IMR-90 (cell line): ENCODE measurements at regions not wholly inside any gene's neighbourhood (a gene's known extent, or its start where the extent isn't known, plus 50 kb on each side); places are given as distances from the start of the nearest gene placed in this dataset.

Experiments
- ATAC-seq: fragments of 200-7000 bp; cut with Tn5 transposase; 2 replicates; pipeline ENCODE4 v1.9.1; 2020; ENCODE audit warnings: low read depth, mild to moderate bottlenecking, moderate library complexity
- BruUV-seq: library from RNA; stranded (reverse); fragments of 400-500 nt; replicated peaks from 2 replicates; lab custom pipeline; 2021; lab: Mats Ljungman, UMichigan
- CTCF ChIA-PET: fragments of 300-600 bp; formaldehyde crosslinking; extraction: SDS; loops from one replicate; lab custom pipeline; 2021; ENCODE audit warnings: antibody characterized with exemption; lab: Yijun Ruan, JAX
- POLR2A ChIA-PET: fragments of 300-600 bp; sonication (Branson Sonifier 250); formaldehyde crosslinking; loops from one replicate; lab custom pipeline; 2022; ENCODE audit warnings: antibody characterized with exemption; ENCODE audit not compliant: unreplicated experiment; lab: Charles Lee
- DNase-seq: peaks from one replicate; pipeline ENCODE4 v3.0.0; 2013
- H2AFZ ChIP-seq: replicated peaks from 2 replicates; pipeline ENCODE3; 2013; ENCODE audit warnings: low read length, mild to moderate bottlenecking; ENCODE audit not compliant: poor library complexity
- H2AK5ac ChIP-seq: 2 replicates; pipeline ENCODE4 v1.6.1; 2013; ENCODE audit warnings: low read depth, low read length, inconsistent platforms
- H2AK9ac ChIP-seq: replicated peaks from 2 replicates; pipeline ENCODE3; 2013; ENCODE audit warnings: mild to moderate bottlenecking, low read depth, low read length, moderate library complexity; ENCODE audit not compliant: poor library complexity
- H2BK120ac ChIP-seq: 2 replicates; pipeline ENCODE4 v1.6.1; 2013; ENCODE audit warnings: low read depth, low read length, inconsistent platforms
- H2BK15ac ChIP-seq: 3 replicates; pipeline ENCODE4 v1.6.1; 2013; ENCODE audit warnings: low read depth, low read length, inconsistent platforms
- H2BK20ac ChIP-seq: 2 replicates; pipeline ENCODE4 v1.6.1; 2013; ENCODE audit warnings: low read depth, mild to moderate bottlenecking, inconsistent platforms, low read length, moderate library complexity
- H2BK5ac ChIP-seq: 2 replicates; pipeline ENCODE4 v1.6.1; 2013; ENCODE audit warnings: mild to moderate bottlenecking, low read depth, low read length, inconsistent platforms; ENCODE audit not compliant: poor library complexity, severe bottlenecking
- H3K14ac ChIP-seq: replicated peaks from 2 replicates; pipeline ENCODE4 v1.6.1; 2013; ENCODE audit warnings: low read depth, low read length, inconsistent platforms
- H3K18ac ChIP-seq: 2 replicates; pipeline ENCODE4 v1.6.1; 2013; ENCODE audit warnings: low read depth, low read length, control low read depth
- H3K23ac ChIP-seq: 2 replicates; pipeline ENCODE4 v1.6.1; 2013; ENCODE audit warnings: low read depth, low read length, inconsistent platforms
- H3K27ac ChIP-seq: 2 replicates; pipeline ENCODE4 v1.5.1; 2013; ENCODE audit warnings: mild to moderate bottlenecking, control low read depth, low read length; ENCODE audit not compliant: insufficient read depth
- H3K27me3 ChIP-seq: 2 replicates; pipeline ENCODE4 v1.6.1; 2013; ENCODE audit warnings: low read length; ENCODE audit not compliant: control insufficient read depth, insufficient read depth
- H3K36me3 ChIP-seq: 2 replicates; pipeline ENCODE4 v1.6.1; 2013; ENCODE audit warnings: low read length, mixed read lengths; ENCODE audit not compliant: control insufficient read depth, insufficient read depth
- H3K4ac ChIP-seq: 2 replicates; pipeline ENCODE4 v1.6.1; 2013; ENCODE audit warnings: low read depth, low read length, inconsistent platforms
- H3K4me1 ChIP-seq: 2 replicates; pipeline ENCODE4 v1.6.1; 2013; ENCODE audit warnings: low read length, mixed read lengths; ENCODE audit not compliant: control insufficient read depth, insufficient read depth
- H3K4me2 ChIP-seq: 2 replicates; pipeline ENCODE4 v1.6.1; 2013; ENCODE audit warnings: low read depth, mild to moderate bottlenecking, control low read depth, low read length, moderate library complexity
- H3K4me3 ChIP-seq: 2 replicates; pipeline ENCODE4 v1.5.1; 2013; ENCODE audit warnings: low read depth, mild to moderate bottlenecking, control low read depth, low read length, moderate library complexity; ENCODE audit not compliant: insufficient read depth
- H3K56ac ChIP-seq: 2 replicates; pipeline ENCODE4 v1.6.1; 2013; ENCODE audit warnings: low read length, inconsistent platforms; ENCODE audit not compliant: insufficient read depth; ENCODE audit errors: extremely low read depth
- H3K79me1 ChIP-seq, 2 experiments: 2 replicates each; pipeline ENCODE4 v1.6.1; 2013; ENCODE audit warnings: low read length in 2 of 2, inconsistent platforms in 1 of 2, low read depth in 1 of 2
- H3K9ac ChIP-seq: 2 replicates; pipeline ENCODE4 v1.6.1; 2013; ENCODE audit warnings: low read depth, low read length, control low read depth
- H3K9me1 ChIP-seq: 2 replicates; pipeline ENCODE4 v1.6.1; 2013; ENCODE audit warnings: low read length, inconsistent platforms; ENCODE audit not compliant: insufficient read depth
- H3K9me3 ChIP-seq: 2 replicates; pipeline ENCODE4 v1.6.1; 2013; ENCODE audit warnings: low read length; ENCODE audit not compliant: control insufficient read depth, insufficient read depth
- H4K20me1 ChIP-seq: 2 replicates; pipeline ENCODE4 v1.6.1; 2013; ENCODE audit warnings: low read length, inconsistent platforms; ENCODE audit not compliant: insufficient read depth
- H4K5ac ChIP-seq: 2 replicates; pipeline ENCODE4 v1.6.1; 2013; ENCODE audit warnings: mild to moderate bottlenecking, low read depth, low read length, control low read depth
- H4K8ac ChIP-seq, 2 experiments: 2 replicates each; pipeline ENCODE4 v1.6.1; 2013; ENCODE audit warnings: low read depth in 2 of 2, low read length in 2 of 2, control low read depth in 1 of 2, inconsistent platforms in 1 of 2
- H4K91ac ChIP-seq: 2 replicates; pipeline ENCODE4 v1.6.1; 2013; ENCODE audit warnings: low read depth, low read length, inconsistent platforms; ENCODE audit not compliant: insufficient read depth
- BHLHE40 ChIP-seq: fragments of 150-350 bp; IDR thresholded peaks from 2 replicates; pipeline ENCODE4 v1.6.1; 2016; ENCODE audit warnings: mild to moderate bottlenecking, low read depth, low read length
- CEBPB ChIP-seq: IDR thresholded peaks from 2 replicates; pipeline ENCODE4 v1.6.1; 2012; ENCODE audit warnings: low read depth, low read length, improper control_type of control experiment
- CHD1 ChIP-seq: IDR thresholded peaks from 2 replicates; pipeline ENCODE4 v1.6.1; 2012; ENCODE audit warnings: low read depth, low read length, improper control_type of control experiment
- CTCF ChIP-seq: conservative IDR thresholded peaks from 2 replicates; pipeline ENCODE4 v1.5.1; 2012; ENCODE audit warnings: mild to moderate bottlenecking, low read depth, low read length, improper control_type of control experiment
- ELK1 ChIP-seq: fragments of 150-350 bp; IDR thresholded peaks from 2 replicates; pipeline ENCODE4 v1.6.1; 2016; ENCODE audit warnings: low read depth, mild to moderate bottlenecking, low read length, moderate library complexity, borderline replicate concordance
- FOS ChIP-seq: fragments of 150-350 bp; IDR thresholded peaks from 2 replicates; pipeline ENCODE4 v1.6.1; 2016; ENCODE audit warnings: low read depth, low read length
- MAFK ChIP-seq: IDR thresholded peaks from 2 replicates; pipeline ENCODE4 v1.6.1; 2012; ENCODE audit warnings: low read depth, low read length, improper control_type of control experiment
- MAZ ChIP-seq: IDR thresholded peaks from 2 replicates; pipeline ENCODE4 v1.6.1; 2012; ENCODE audit warnings: low read depth, mild to moderate bottlenecking, low read length, improper control_type of control experiment, moderate library complexity, borderline replicate concordance
- MXI1 ChIP-seq: IDR thresholded peaks from 2 replicates; pipeline ENCODE4 v1.6.1; 2012; ENCODE audit warnings: low read depth, mild to moderate bottlenecking, low read length, moderate library complexity, borderline replicate concordance
- NFE2L2 ChIP-seq: fragments of 150-350 bp; IDR thresholded peaks from 2 replicates; pipeline ENCODE4 v1.6.1; 2016; ENCODE audit warnings: low read depth, mild to moderate bottlenecking, low read length
- POLR2A ChIP-seq: IDR thresholded peaks from 2 replicates; pipeline ENCODE4 v1.6.1; 2012; ENCODE audit warnings: mild to moderate bottlenecking, low read depth, low read length
- RAD21 ChIP-seq: IDR thresholded peaks from 2 replicates; pipeline ENCODE4 v1.6.1; 2012; ENCODE audit warnings: low read length, improper control_type of control experiment
- RCOR1 ChIP-seq: IDR thresholded peaks from 2 replicates; pipeline ENCODE4 v1.6.1; 2012; ENCODE audit warnings: mild to moderate bottlenecking, low read length, improper control_type of control experiment; ENCODE audit not compliant: insufficient replicate concordance
- RFX5 ChIP-seq: IDR thresholded peaks from 2 replicates; pipeline ENCODE4 v1.8.0; 2012; ENCODE audit warnings: low read depth, mild to moderate bottlenecking, low read length, moderate library complexity
- SMC3 ChIP-seq: fragments of 150-350 bp; IDR thresholded peaks from 2 replicates; pipeline ENCODE4 v1.6.1; 2016; ENCODE audit warnings: low read depth, mild to moderate bottlenecking, antibody characterized with exemption, low read length, moderate library complexity
- USF2 ChIP-seq: fragments of 150-350 bp; IDR thresholded peaks from 2 replicates; pipeline ENCODE4 v1.6.1; 2017; ENCODE audit warnings: mild to moderate bottlenecking, antibody characterized with exemption, low read length, low read depth
- WGBS, 2 experiments: methylation state at CpG; one replicate each; pipeline versions ENCODE4 v1.1.5 to v1.1.7; 2013; ENCODE audit warnings: missing lambda C conversion rate in 2 of 2; ENCODE audit not compliant: insufficient read length in 1 of 2; ENCODE audit errors: extremely low coverage in 2 of 2; 5-methylcytosine and 5-hydroxymethylcytosine counted together
- dilution Hi-C: fragments of 300-500 bp; cut with HindIII; formaldehyde crosslinking; loops from one replicate; pipeline ENCODE4 v1.14.3; 2018; ENCODE audit warnings: low sequenced_read_pairs; ENCODE audit not compliant: unreplicated experiment
- in situ Hi-C: fragments of 300-500 bp; cut with MboI; formaldehyde crosslinking; loops from 3 replicates; pipeline ENCODE4 v1.14.3; 2019; ENCODE audit warnings: low sequenced_read_pairs, inconsistent platforms, mixed read lengths
- intact Hi-C: fragments of 100-400 bp; cut with micrococcal nuclease; formaldehyde crosslinking; loops from 2 replicates; pipeline ENCODE4 v1.10.0; 2022

- Histone ChIP-seq H3K79me1 (no peaks in the 10 kb centered on the region), H3K4me3 (no peak overlapping the region), H4K5ac (no peak overlapping the region), H2BK15ac (no peak overlapping the region), H3K27me3 (no peaks in the 10 kb centered on the region), H3K23ac (no peak overlapping the region), H3K9ac (no peak overlapping the region), H3K27ac (no peak overlapping the region), H2AK5ac (no peak overlapping the region), H4K20me1 (no peaks in the 10 kb centered on the region), H2BK20ac (no peak overlapping the region), H3K9me1 (peaks cover 6% of the 10 kb centered on the region; the same call in 1 of the 2 replicates), H2AFZ (no peak overlapping the region), H4K8ac (no peak overlapping the region), H3K56ac (no peak overlapping the region), H2AK9ac (no peak overlapping the region), H3K9me3 (no peaks in the 10 kb centered on the region), H4K91ac (no peak overlapping the region), H3K4me1 (no peaks in the 10 kb centered on the region), H3K18ac (no peak overlapping the region), H2BK5ac (no peak overlapping the region), H3K4me2 (no peak overlapping the region), H2BK120ac (no peak overlapping the region), H3K14ac (no peak overlapping the region), H3K36me3 (no peaks in the 10 kb centered on the region), H3K4ac (no peak overlapping the region)
- TF ChIP-seq CTCF, result no peak
- TF ChIP-seq SMC3, result no peak
- no peak for TF ChIP-seq CHD1
- no peak for TF ChIP-seq NFE2L2
- no peak for TF ChIP-seq MAZ
- no peak for TF ChIP-seq RCOR1
- TF ChIP-seq MXI1, result no peak
- no peak for TF ChIP-seq ELK1
- no peak for TF ChIP-seq MAFK
- TF ChIP-seq POLR2A, result no peak
- TF ChIP-seq USF2, result no peak
- TF ChIP-seq FOS, result no peak
- no peak for TF ChIP-seq BHLHE40
- no peak for TF ChIP-seq CEBPB
- no peak for TF ChIP-seq RAD21
- no peak for TF ChIP-seq RFX5
- POLR2A ChIA-PET, result no interaction called here
- BruUV-seq, result no TSS peak
- no peak for DNase-seq
- dilution Hi-C loops, result no loop called here
- in situ Hi-C loops, result no loop called here
- CTCF ChIA-PET, result no interaction called here
- ATAC-seq, result no peak
- intact Hi-C loops, result no loop called here
- no CpG with 5 or more reads among the region's 1 CpG for WGBS, 2 experiments
Measured at GRCh38 chr5:58326022-58326421, 133.9 kb downstream of the PLK2 start.
